ENCODE measurements at regions not wholly inside any gene's neighbourhood (a gene's known extent, or its start where the extent isn't known, plus 50 kb on each side); places are given as distances from the start of the nearest gene placed in this dataset.
A peak's percentile ranks its signal among the peaks of the same experiment; 100 is the strongest.

- Histone ChIP-seq H3K9me3 (ENCODE audit: control insufficient read depth, insufficient read depth, low read length) (no peaks in the 10 kb centered on the region), H3K27ac (ENCODE audit: low read depth, low read length) (no peak overlapping the region), H3K4me3 (ENCODE audit: low read depth, low read length) (no peak overlapping the region; the same call in 1 of the 2 replicates), H3K27me3 (ENCODE audit: control insufficient read depth, insufficient read depth, low read length) (no peaks in the 10 kb centered on the region)
- ChIA-PET CTCF (interaction anchor here (0.6 to 3.7 kb wide), 47 partner anchors 9 to 1964 kb away, joined by 3 to 36 read pairs (median 4); no protein-coding TSS in a partner anchor), POLR2A (no interaction called here)
- TF ChIP-seq CTCF (IDR thresholded peaks at IDR 0.05; ENCODE audit: low read depth, low read length): peak; percentile 96
- peak; percentile 53 for DNase-seq (ENCODE audit: low read depth, low spot score)
Measured at GRCh38 chr16:51762081-51762996, 611.3 kb upstream of the SALL1 start.

- H3K4me3 ChIP-seq (ENCODE audit: low read depth, low read length): no peak overlapping the region
- no peaks in the 10 kb centered on the region for H3K9me3 ChIP-seq (ENCODE audit: control insufficient read depth, insufficient read depth, low read length)
- no peak for TF ChIP-seq CTCF (IDR thresholded peaks at IDR 0.05; ENCODE audit: low read depth, low read length)
- no peaks in the 10 kb centered on the region for H3K27me3 ChIP-seq (ENCODE audit: control insufficient read depth, insufficient read depth, low read length)
- POLR2A ChIA-PET: no interaction called here
- no peak for DNase-seq (ENCODE audit: low read depth, low spot score)
- CTCF ChIA-PET: interaction anchor here (0.7 to 2.1 kb wide), 10 partner anchors 9 to 954 kb away, joined by 3 to 14 read pairs (median 5); no protein-coding TSS in a partner anchor
- H3K27ac ChIP-seq (ENCODE audit: low read depth, low read length): no peak overlapping the region
Measured at GRCh38 chr16:51761001-51761400, 609.9 kb upstream of the SALL1 start.

DNA sequence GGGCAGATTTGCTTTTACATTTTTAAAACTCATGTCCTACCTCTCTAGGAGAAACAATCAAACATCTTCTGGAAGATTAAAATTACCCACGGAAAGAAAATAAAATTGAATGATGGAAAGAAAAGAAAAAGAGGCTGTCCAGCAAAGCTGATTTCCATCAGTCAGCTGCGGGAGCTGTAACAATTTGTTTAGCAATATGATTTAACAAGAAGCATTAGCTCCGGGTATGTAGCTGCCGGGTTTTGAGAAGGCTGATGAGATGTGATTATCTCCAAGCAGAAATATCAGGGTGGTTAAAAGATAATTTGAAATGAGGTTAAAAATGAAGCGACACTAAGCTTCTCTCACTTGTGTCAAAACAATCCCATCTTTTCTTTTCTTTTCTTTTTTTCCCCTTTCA lies 608.9 kb upstream of the SALL1 start:
- no peak for DNase-seq (ENCODE audit: low read depth, low spot score)
- Histone ChIP-seq H3K27me3 (ENCODE audit: control insufficient read depth, insufficient read depth, low read length) (peaks cover under 1% of the 10 kb centered on the region), H3K9me3 (ENCODE audit: control insufficient read depth, insufficient read depth, low read length) (no peaks in the 10 kb centered on the region), H3K27ac (ENCODE audit: low read depth, low read length) (no peak overlapping the region), H3K4me3 (ENCODE audit: low read depth, low read length) (no peak overlapping the region)
- ChIA-PET CTCF (interaction anchor here (0.6 to 1.9 kb wide), 8 partner anchors 10 to 1126 kb away, joined by 3 to 5 read pairs (median 4); no protein-coding TSS in a partner anchor), POLR2A (no interaction called here)
- TF ChIP-seq CTCF (IDR thresholded peaks at IDR 0.05; ENCODE audit: low read depth, low read length): no peak

- Histone ChIP-seq H3K9me3 (ENCODE audit: control insufficient read depth, insufficient read depth, low read length) (no peaks in the 10 kb centered on the region), H3K27me3 (ENCODE audit: control insufficient read depth, insufficient read depth, low read length) (peaks cover 2% of the 10 kb centered on the region), H3K4me3 (ENCODE audit: low read depth, low read length) (no peak overlapping the region), H3K27ac (ENCODE audit: low read depth, low read length) (no peak overlapping the region)
- ChIA-PET POLR2A (no interaction called here), CTCF (interaction anchor here (0.6 to 1.7 kb wide), 2 partner anchors 13 to 953 kb away, joined by 4 read pairs; no protein-coding TSS in a partner anchor)
- no peak for TF ChIP-seq CTCF (IDR thresholded peaks at IDR 0.05; ENCODE audit: low read depth, low read length)
- no peak for DNase-seq (ENCODE audit: low read depth, low spot score)
Measured at GRCh38 chr16:51759329-51759728, 608.3 kb upstream of the SALL1 start.

- no peak overlapping the region for H3K27ac ChIP-seq (ENCODE audit: low read depth, low read length)
- no peak for DNase-seq (ENCODE audit: low read depth, low spot score)
- no peaks in the 10 kb centered on the region for H3K9me3 ChIP-seq (ENCODE audit: control insufficient read depth, insufficient read depth, low read length)
- peaks cover 2% of the 10 kb centered on the region for H3K27me3 ChIP-seq (ENCODE audit: control insufficient read depth, insufficient read depth, low read length)
- CTCF ChIA-PET: interaction anchor here (1.5 kb wide), 1 partner anchor 213 kb away, joined by 3 read pairs; no protein-coding TSS in a partner anchor
- POLR2A ChIA-PET: no interaction called here
- no peak overlapping the region for H3K4me3 ChIP-seq (ENCODE audit: low read depth, low read length)
- no peak for TF ChIP-seq CTCF (IDR thresholded peaks at IDR 0.05; ENCODE audit: low read depth, low read length)
Measured at GRCh38 chr16:51757921-51758479, 606.9 kb upstream of the SALL1 start.
